Calu3 (cell line): ENCODE measurements at regions not wholly inside any gene's neighbourhood (a gene's known extent, or its start where the extent isn't known, plus 50 kb on each side); places are given as distances from the start of the nearest gene placed in this dataset.

Experiments
- BruUV-seq: library from RNA; stranded (reverse); fragments of 400-500 nt; replicated peaks from 2 replicates; lab custom pipeline; 2021; lab: Mats Ljungman, UMichigan
- CTCF ChIA-PET: fragments of 300-600 bp; sonication (Branson Sonifier 250); formaldehyde crosslinking; loops from one replicate; lab custom pipeline; 2022; ENCODE audit warnings: antibody characterized with exemption; lab: Charles Lee
- DNase-seq: peaks from one replicate; pipeline ENCODE4 v3.0.0; 2022
- H3K27ac Mint-ChIP-seq: one replicate; pipeline ENCODE4 v1.8.0; 2022; ENCODE audit warnings: mixed read lengths; ENCODE audit not compliant: unreplicated experiment
- H3K27me3 Mint-ChIP-seq: one replicate; pipeline ENCODE4 v1.8.0; 2022; ENCODE audit warnings: mixed read lengths; ENCODE audit not compliant: unreplicated experiment
- H3K36me3 Mint-ChIP-seq: one replicate; pipeline ENCODE4 v1.8.0; 2022; ENCODE audit warnings: mild to moderate bottlenecking, moderate library complexity, mixed read lengths; ENCODE audit not compliant: insufficient read depth, unreplicated experiment
- H3K4me1 Mint-ChIP-seq: one replicate; pipeline ENCODE4 v1.8.0; 2022; ENCODE audit warnings: mild to moderate bottlenecking, low read depth, mixed read lengths; ENCODE audit not compliant: unreplicated experiment
- H3K4me3 Mint-ChIP-seq: one replicate; pipeline ENCODE4 v1.8.0; 2022; ENCODE audit warnings: mild to moderate bottlenecking, low read depth, moderate library complexity, mixed read lengths; ENCODE audit not compliant: unreplicated experiment
- H3K9me3 Mint-ChIP-seq: one replicate; pipeline ENCODE4 v1.8.0; 2022; ENCODE audit warnings: low read depth, mixed read lengths; ENCODE audit not compliant: unreplicated experiment
- CTCF ChIP-seq: fragments of 200-600 bp; IDR thresholded peaks from one replicate; pipeline ENCODE4 v1.8.0; 2022; ENCODE audit warnings: antibody characterized with exemption; ENCODE audit not compliant: unreplicated experiment
- intact Hi-C: fragments of 100-400 bp; cut with micrococcal nuclease; formaldehyde crosslinking; loops from one replicate; pipeline ENCODE4 v1.10.0; 2022; ENCODE audit not compliant: unreplicated experiment

- intact Hi-C loops, result no loop called here
- Mint-ChIP-seq H3K27ac (no peak overlapping the region), H3K27me3 (peaks cover 2% of the 10 kb centered on the region), H3K36me3 (no peaks in the 10 kb centered on the region), H3K4me3 (no peak overlapping the region), H3K4me1 (no peaks in the 10 kb centered on the region), H3K9me3 (no peaks in the 10 kb centered on the region)
- no TSS peak for BruUV-seq
- TF ChIP-seq CTCF, result no peak
- DNase-seq, result no peak
- CTCF ChIA-PET, result no interaction called here
These were observed 312.4 kb downstream of the BUD13 start for GRCh38 chr11:116460156-116460920.

DNA sequence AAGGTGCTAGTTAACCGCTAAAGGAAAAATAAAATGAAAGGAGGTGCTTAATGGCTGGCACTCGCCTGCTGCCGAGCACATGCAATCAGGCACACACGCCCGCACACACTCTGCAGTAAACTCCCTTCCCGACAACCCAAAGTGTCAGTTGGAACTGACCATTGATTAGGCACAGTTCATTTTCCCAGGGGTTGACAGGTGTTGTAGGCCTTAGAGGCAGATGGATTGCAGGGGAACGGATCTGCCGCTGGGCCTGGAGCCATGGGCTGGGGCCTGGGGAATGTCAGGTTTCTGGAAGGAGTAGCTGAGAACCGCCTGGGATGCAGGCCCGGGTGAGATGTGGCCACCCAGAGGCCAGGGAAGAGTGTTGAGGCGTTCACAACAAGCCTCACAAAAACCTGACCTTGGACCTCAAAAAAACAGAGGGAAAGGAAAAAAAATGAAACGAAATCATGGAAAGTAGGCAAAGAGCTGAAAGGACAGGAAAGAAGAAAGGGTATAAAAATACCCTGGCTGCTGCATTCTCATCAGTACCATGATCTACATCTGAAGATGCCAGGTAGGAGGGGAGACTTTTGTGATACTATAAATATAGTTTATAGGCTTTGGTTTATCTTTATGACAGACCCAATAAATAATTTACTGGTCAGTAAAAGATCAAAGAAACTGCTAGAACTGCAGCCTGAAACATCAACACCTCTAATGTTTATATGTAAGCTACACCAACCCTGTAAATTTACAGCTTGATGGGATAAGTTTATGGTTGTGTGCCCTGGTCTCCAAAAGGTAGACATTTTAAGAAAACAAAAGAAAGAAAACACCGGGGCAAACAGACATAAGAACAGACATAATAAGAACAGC is 313.4 kb downstream of the BUD13 start:
- intact Hi-C loops, result no loop called here
- no peaks in the 10 kb centered on the region for H3K27me3 Mint-ChIP-seq
- H3K4me1 Mint-ChIP-seq, result no peaks in the 10 kb centered on the region
- no peak for DNase-seq
- no TSS peak for BruUV-seq
- no peak overlapping the region for H3K27ac Mint-ChIP-seq
- no peak overlapping the region for H3K4me3 Mint-ChIP-seq
- no peaks in the 10 kb centered on the region for H3K9me3 Mint-ChIP-seq
- CTCF ChIA-PET, result no interaction called here
- TF ChIP-seq CTCF, result no peak
- no peaks in the 10 kb centered on the region for H3K36me3 Mint-ChIP-seq

DNA sequence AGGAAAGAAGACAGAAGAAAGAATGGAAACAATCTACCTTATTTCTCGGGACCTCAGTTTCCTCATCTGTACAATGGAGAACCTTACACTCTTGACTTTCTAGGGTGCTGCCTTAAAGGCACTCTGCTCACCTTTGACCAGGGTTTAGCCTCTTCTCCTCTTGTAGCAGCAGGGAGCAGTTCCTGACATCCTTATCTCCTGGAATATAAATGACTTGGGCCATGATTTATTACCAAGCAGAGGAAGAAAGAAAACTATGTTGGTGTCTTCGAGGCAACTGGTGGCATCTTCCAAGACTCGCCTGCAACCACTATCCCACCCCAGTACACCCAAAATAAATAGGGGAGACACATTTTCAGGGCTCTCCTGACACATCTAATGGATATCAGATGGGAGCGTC is 314.2 kb downstream of the BUD13 start:
- CTCF ChIA-PET, result no interaction called here
- no peaks in the 10 kb centered on the region for H3K36me3 Mint-ChIP-seq
- H3K9me3 Mint-ChIP-seq, result no peaks in the 10 kb centered on the region
- no peaks in the 10 kb centered on the region for H3K4me1 Mint-ChIP-seq
- TF ChIP-seq CTCF, result no peak
- no peaks in the 10 kb centered on the region for H3K27me3 Mint-ChIP-seq
- no TSS peak for BruUV-seq
- intact Hi-C loops, result no loop called here
- no peak overlapping the region for H3K4me3 Mint-ChIP-seq
- no peak overlapping the region for H3K27ac Mint-ChIP-seq
- DNase-seq, result no peak

GRCh38 chr11:116457336-116458007 is 315.3 kb downstream of the BUD13 start:
- no peak for DNase-seq
- H3K27me3 Mint-ChIP-seq, result peaks cover 4% of the 10 kb centered on the region
- no peak overlapping the region for H3K27ac Mint-ChIP-seq
- TF ChIP-seq CTCF, result no peak
- no peaks in the 10 kb centered on the region for H3K4me1 Mint-ChIP-seq
- BruUV-seq, result no TSS peak
- H3K9me3 Mint-ChIP-seq, result no peaks in the 10 kb centered on the region
- CTCF ChIA-PET, result no interaction called here
- no peaks in the 10 kb centered on the region for H3K36me3 Mint-ChIP-seq
- no peak overlapping the region for H3K4me3 Mint-ChIP-seq
- intact Hi-C loops, result no loop called here
